ENCODE measurements at regions not wholly inside any gene's neighbourhood (a gene's known extent, or its start where the extent isn't known, plus 50 kb on each side); places are given as distances from the start of the nearest gene placed in this dataset.
"Not testable (repeated sequence)": the region's sequence is repeated elsewhere in the genome, so short reads cannot be mapped to it uniquely, and the experiment has no call there.

GRCh38 chr9:33659921-33660320 lies 135.4 kb upstream of the PRSS3 start:
- in situ Hi-C loops (cut with MboI), result no loop called here
- no peak overlapping the region for H3K9ac ChIP-seq
- whole genome bisulfite sequencing, 2 experiments (ENCODE audit: low coverage in 1 of 2, low lambda C conversion rate in 2 of 2, missing lambda C conversion rate in 2 of 2), result 50% methylated on average over 1 of the region's 1 CpG

GRCh38 chr9:33660772-33661171 lies 134.6 kb upstream of the PRSS3 start:
- Histone ChIP-seq H4K20me1 (ENCODE audit: insufficient read depth) (no peaks in the 10 kb centered on the region), H3K9me2 (ENCODE audit: insufficient read depth) (no peaks in the 10 kb centered on the region), H3K36me3 (ENCODE audit: low read depth) (no peaks in the 10 kb centered on the region), H3K9ac (no peak overlapping the region), H3K4me3 (no peak overlapping the region), H3K4me2 (ENCODE audit: unreplicated experiment) (no peak overlapping the region), H3K27ac (no peak overlapping the region), H3K9me3 (ENCODE audit: low read depth) (no peaks in the 10 kb centered on the region), H2AFZ (no peak overlapping the region), H3K27me3 (replicated peaks; ENCODE audit: insufficient read depth) (peaks cover 11% of the 10 kb centered on the region), H3K79me2 (ENCODE audit: insufficient read depth) (no peaks in the 10 kb centered on the region), H3K4me1 (ENCODE audit: insufficient read depth) (no peaks in the 10 kb centered on the region), H3F3A (ENCODE audit: insufficient read depth) (no peaks in the 10 kb centered on the region)
- TF ChIP-seq EZH2phosphoT487 (IDR thresholded peaks at IDR 0.05; ENCODE audit: insufficient read depth, low read depth), result no peak
- TF ChIP-seq EZH2 (IDR thresholded peaks at IDR 0.05; ENCODE audit: insufficient read depth, poor library complexity, severe bottlenecking), result no peak
- in situ Hi-C loops (cut with MboI), result no loop called here
- no peak for DNase-seq
- 17 to 27% methylated on average over 3 of the region's 3 CpGs for WGBS, 2 experiments (ENCODE audit: low coverage in 1 of 2, low lambda C conversion rate in 2 of 2, missing lambda C conversion rate in 2 of 2)

More at GRCh38 chr9:33659921-33660320, 135.4 kb upstream of the PRSS3 start:
- Histone ChIP-seq H3K27me3 (replicated peaks; ENCODE audit: insufficient read depth) (peaks cover 18% of the 10 kb centered on the region), H3K79me2 (ENCODE audit: insufficient read depth) (no peaks in the 10 kb centered on the region), H4K20me1 (ENCODE audit: insufficient read depth) (no peaks in the 10 kb centered on the region), H3K9me3 (ENCODE audit: low read depth) (no peaks in the 10 kb centered on the region), H3K4me2 (ENCODE audit: unreplicated experiment) (no peak overlapping the region), H3K27ac (no peak overlapping the region), H3K4me3 (no peak overlapping the region), H3K9me2 (ENCODE audit: insufficient read depth) (no peaks in the 10 kb centered on the region), H3K36me3 (ENCODE audit: low read depth) (no peaks in the 10 kb centered on the region), H3K4me1 (ENCODE audit: insufficient read depth) (no peaks in the 10 kb centered on the region), H3F3A (ENCODE audit: insufficient read depth) (no peaks in the 10 kb centered on the region), H2AFZ (no peak overlapping the region)
- TF ChIP-seq EZH2phosphoT487 (IDR thresholded peaks at IDR 0.05; ENCODE audit: insufficient read depth, low read depth), result no peak
- no peak for TF ChIP-seq EZH2 (IDR thresholded peaks at IDR 0.05; ENCODE audit: insufficient read depth, poor library complexity, severe bottlenecking)
- no peak for DNase-seq

DNA sequence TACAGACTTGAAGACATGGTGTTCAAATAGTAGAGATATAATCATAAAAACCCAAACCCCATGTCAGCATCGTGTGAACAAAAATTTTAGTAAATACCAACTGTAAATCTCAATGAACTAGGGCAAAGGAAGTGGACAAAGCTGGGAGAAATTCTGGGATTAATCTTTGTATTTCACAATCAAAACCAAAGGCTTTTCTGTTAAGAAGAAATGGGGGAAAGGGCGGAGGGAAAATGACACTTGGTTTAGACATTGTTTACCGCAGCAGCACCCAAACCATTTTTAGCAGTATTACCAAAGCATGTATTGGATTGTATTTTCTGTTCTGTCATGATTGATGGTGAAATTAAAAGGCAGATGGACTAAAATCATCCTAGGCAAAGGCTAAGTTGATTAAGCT lies 134.2 kb upstream of the PRSS3 start:
- Histone ChIP-seq H3K79me2 (ENCODE audit: insufficient read depth) (no peaks in the 10 kb centered on the region), H2AFZ (no peak overlapping the region), H3K27ac (no peak overlapping the region), H3F3A (ENCODE audit: insufficient read depth) (no peaks in the 10 kb centered on the region), H3K4me1 (ENCODE audit: insufficient read depth) (no peaks in the 10 kb centered on the region), H4K20me1 (ENCODE audit: insufficient read depth) (no peaks in the 10 kb centered on the region), H3K9me3 (ENCODE audit: low read depth) (no peaks in the 10 kb centered on the region), H3K27me3 (replicated peaks; ENCODE audit: insufficient read depth) (peaks cover 11% of the 10 kb centered on the region), H3K4me3 (no peak overlapping the region), H3K9ac (no peak overlapping the region), H3K36me3 (ENCODE audit: low read depth) (no peaks in the 10 kb centered on the region), H3K4me2 (ENCODE audit: unreplicated experiment) (no peak overlapping the region), H3K9me2 (ENCODE audit: insufficient read depth) (no peaks in the 10 kb centered on the region)
- peak; percentile 6 for DNase-seq
- in situ Hi-C loops (cut with MboI), result no loop called here
- no peak for TF ChIP-seq EZH2phosphoT487 (IDR thresholded peaks at IDR 0.05; ENCODE audit: insufficient read depth, low read depth)
- TF ChIP-seq EZH2 (IDR thresholded peaks at IDR 0.05; ENCODE audit: insufficient read depth, poor library complexity, severe bottlenecking), result no peak
- WGBS, 2 experiments (ENCODE audit: low coverage in 1 of 2, low lambda C conversion rate in 2 of 2, missing lambda C conversion rate in 2 of 2), result 5 to 6% methylated on average over 3 of the region's 3 CpGs

GRCh38 chr9:33662871-33663270 lies 132.5 kb upstream of the PRSS3 start:
- no peak overlapping the region for H3K4me2 ChIP-seq (ENCODE audit: unreplicated experiment)
- H3K27ac ChIP-seq, result no peak overlapping the region
- H2AFZ ChIP-seq, result no peak overlapping the region
- no peak for DNase-seq
- no peaks in the 10 kb centered on the region for H3K36me3 ChIP-seq (ENCODE audit: low read depth)
- no peaks in the 10 kb centered on the region for H3K9me3 ChIP-seq (ENCODE audit: low read depth)
- 60 to 70% methylated on average over 1 of the region's 1 CpG for WGBS, 2 experiments (ENCODE audit: low coverage in 1 of 2, low lambda C conversion rate in 2 of 2, missing lambda C conversion rate in 2 of 2)
- no peaks in the 10 kb centered on the region for H4K20me1 ChIP-seq (ENCODE audit: insufficient read depth)
- H3K4me1 ChIP-seq (ENCODE audit: insufficient read depth), result no peaks in the 10 kb centered on the region
- no peak overlapping the region for H3K4me3 ChIP-seq
- H3K27me3 ChIP-seq (replicated peaks; ENCODE audit: insufficient read depth), result peaks cover 11% of the 10 kb centered on the region
- in situ Hi-C loops (cut with MboI), result no loop called here
- H3K9me2 ChIP-seq (ENCODE audit: insufficient read depth), result no peaks in the 10 kb centered on the region
- no peaks in the 10 kb centered on the region for H3F3A ChIP-seq (ENCODE audit: insufficient read depth)
- no peak for TF ChIP-seq EZH2 (IDR thresholded peaks at IDR 0.05; ENCODE audit: insufficient read depth, poor library complexity, severe bottlenecking)
- no peak for TF ChIP-seq EZH2phosphoT487 (IDR thresholded peaks at IDR 0.05; ENCODE audit: insufficient read depth, low read depth)
- no peaks in the 10 kb centered on the region for H3K79me2 ChIP-seq (ENCODE audit: insufficient read depth)
- H3K9ac ChIP-seq, result no peak overlapping the region

DNA sequence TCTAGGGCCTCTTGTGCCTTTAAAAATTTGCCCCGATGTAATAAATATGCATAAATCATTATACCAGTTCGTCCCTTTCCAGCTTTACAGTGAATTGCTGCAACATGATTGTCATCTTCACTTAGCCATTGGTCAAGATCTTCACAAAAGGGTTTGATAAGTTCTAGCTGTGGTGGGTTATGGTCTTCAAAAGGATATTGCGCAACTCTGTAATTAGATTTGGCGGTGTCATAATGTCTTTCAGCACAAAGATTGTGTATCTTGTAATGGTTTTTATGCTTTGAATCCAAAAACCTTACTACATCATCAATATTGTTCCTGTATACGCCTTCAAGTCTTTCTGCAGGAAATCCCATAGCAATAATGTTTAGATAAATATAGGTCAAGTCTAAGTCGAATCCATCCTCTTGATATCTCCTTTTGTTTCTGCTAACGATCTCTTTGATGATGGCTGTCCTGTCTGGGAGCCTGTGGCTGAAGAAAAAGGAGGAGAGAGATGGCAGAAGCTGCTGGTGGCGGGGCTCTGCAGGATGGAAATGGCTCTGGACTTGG lies 119.1 kb upstream of the PRSS3 start:
- H3K27ac ChIP-seq; H4K20me1 ChIP-seq (ENCODE audit: insufficient read depth); H3K79me2 ChIP-seq (ENCODE audit: insufficient read depth); H3K9me2 ChIP-seq (ENCODE audit: insufficient read depth); H3F3A ChIP-seq (ENCODE audit: insufficient read depth); H3K4me1 ChIP-seq (ENCODE audit: insufficient read depth); H3K36me3 ChIP-seq (ENCODE audit: low read depth); H3K27me3 ChIP-seq (replicated peaks; ENCODE audit: insufficient read depth); in situ Hi-C loops (cut with MboI); DNase-seq; H3K9me3 ChIP-seq (ENCODE audit: low read depth): not testable (repeated sequence)
- H3K4me3 ChIP-seq, result peak overlapping the region; percentile 73
- WGBS, 2 experiments (ENCODE audit: low coverage in 1 of 2, low lambda C conversion rate in 2 of 2, missing lambda C conversion rate in 2 of 2), result 15 to 16% methylated on average over 8 of the region's 8 CpGs
- peak overlapping the region; percentile 79 for H3K4me2 ChIP-seq (ENCODE audit: unreplicated experiment)
- H2AFZ ChIP-seq, result peak overlapping the region; percentile 84
- peak overlapping the region; percentile 65 for H3K9ac ChIP-seq
